H1 (cell line): ENCODE measurements at regions not wholly inside any gene's neighbourhood (a gene's known extent, or its start where the extent isn't known, plus 50 kb on each side); places are given as distances from the start of the nearest gene placed in this dataset.

Source experiments
- CTCF ChIA-PET: fragments of 300-600 bp; sonication (Branson Sonifier 250); formaldehyde crosslinking; loops from one replicate; lab custom pipeline; 2021; ENCODE audit not compliant: partially characterized antibody; lab: Charles Lee
- POLR2A ChIA-PET: fragments of 300-600 bp; sonication (Branson Sonifier 250); formaldehyde crosslinking; loops from one replicate; lab custom pipeline; 2021; ENCODE audit warnings: inconsistent platforms; ENCODE audit not compliant: partially characterized antibody; lab: Charles Lee
- DNase-seq, 2 experiments: peaks; one replicate each; pipeline versions ENCODE4 v3.0.0 to v3.0.0-alpha.2; 2010 to 2022; ENCODE audit warnings: low spot score in 2 of 2, low read depth in 1 of 2, mixed read lengths in 1 of 2
- FAIRE-seq: peaks from 2 replicates; lab custom pipeline; 2011; peaks lifted over from hg19 to GRCh38; lab: Jason Lieb, UNC
- H2AFZ ChIP-seq: 2 replicates; pipeline ENCODE4 v1.8.1; 2012; ENCODE audit warnings: low read length, inconsistent platforms
- H2AK5ac ChIP-seq: 2 replicates; pipeline ENCODE4 v1.6.1; 2013; ENCODE audit warnings: low read depth, low read length
- H2BK120ac ChIP-seq: replicated peaks from 2 replicates; pipeline ENCODE3; 2013; ENCODE audit warnings: low read depth, low read length, inconsistent platforms
- H2BK12ac ChIP-seq: 2 replicates; pipeline ENCODE4 v1.6.1; 2013; ENCODE audit warnings: low read depth, low read length
- H2BK15ac ChIP-seq: 2 replicates; pipeline ENCODE4 v1.6.1; 2013; ENCODE audit warnings: low read length
- H2BK20ac ChIP-seq: 2 replicates; pipeline ENCODE4 v1.6.1; 2013; ENCODE audit warnings: low read length
- H2BK5ac ChIP-seq: 2 replicates; pipeline ENCODE4 v1.6.1; 2013; ENCODE audit warnings: low read depth, low read length
- H3K14ac ChIP-seq: 2 replicates; pipeline ENCODE4 v1.6.1; 2013; ENCODE audit warnings: inconsistent platforms; ENCODE audit not compliant: insufficient read length
- H3K18ac ChIP-seq: 2 replicates; pipeline ENCODE4 v1.6.1; 2013; ENCODE audit warnings: low read length; ENCODE audit errors: extremely low read depth
- H3K23ac ChIP-seq: 2 replicates; pipeline ENCODE4 v1.6.1; 2013; ENCODE audit warnings: inconsistent platforms; ENCODE audit not compliant: insufficient read length
- H3K23me2 ChIP-seq: 2 replicates; pipeline ENCODE4 v1.6.1; 2013; ENCODE audit warnings: low read depth, low read length
- H3K27ac ChIP-seq: 2 replicates; pipeline ENCODE4 v1.6.1; 2011; ENCODE audit warnings: low read depth, low read length, inconsistent platforms
- H3K27me3 ChIP-seq, 4 experiments: replicated peaks in 1 of 4; 1 replicate in 1 of 4; 2 replicates in 3 of 4; pipeline versions ENCODE4 v1.6.1 to v1.8.1; 2011 to 2013; ENCODE audit warnings: low read length in 3 of 4, mild to moderate bottlenecking in 3 of 4, inconsistent platforms in 2 of 4, mixed read lengths in 2 of 4, moderate library complexity in 1 of 4; ENCODE audit not compliant: control insufficient read depth in 3 of 4, insufficient read depth in 3 of 4; ENCODE audit errors: extremely low read depth in 1 of 4
- H3K36me3 ChIP-seq, 4 experiments: 2 replicates each; pipeline versions ENCODE4 v1.6.1 to v1.8.1; 2011 to 2013; ENCODE audit warnings: mild to moderate bottlenecking in 4 of 4, low read length in 3 of 4, moderate library complexity in 2 of 4, control low read depth in 1 of 4, inconsistent platforms in 1 of 4; ENCODE audit not compliant: insufficient read depth in 4 of 4, control insufficient read depth in 2 of 4
- H3K4ac ChIP-seq: replicated peaks from 2 replicates; pipeline ENCODE3; 2013; ENCODE audit warnings: low read length, low read depth, mixed read lengths, inconsistent platforms; ENCODE audit not compliant: insufficient read length
- H3K4me1 ChIP-seq, 4 experiments: replicated peaks in 1 of 4; 1 replicate in 1 of 4; 2 replicates in 3 of 4; pipeline versions ENCODE4 v1.6.1 to v1.8.1; 2011 to 2013; ENCODE audit warnings: low read length in 3 of 4, inconsistent platforms in 2 of 4, mixed read lengths in 1 of 4; ENCODE audit not compliant: insufficient read depth in 4 of 4, control insufficient read depth in 3 of 4
- H3K4me2 ChIP-seq, 2 experiments: 2 replicates each; pipeline versions ENCODE4 v1.6.1 to v1.8.1; 2011 to 2013; ENCODE audit warnings: low read depth in 2 of 2, low read length in 2 of 2, control low read depth in 1 of 2, inconsistent platforms in 1 of 2, mild to moderate bottlenecking in 1 of 2; ENCODE audit not compliant: insufficient read depth in 1 of 2
- H3K4me3 ChIP-seq, 4 experiments: fragments of 200-600, 300-600 bp in 1 of 4; sonication (generic), shearing (Covaris generic), sonication (Bioruptor Twin) in 1 of 4; 2 replicates each; pipeline versions ENCODE4 v1.5.1 to v1.8.1; 2011 to 2016; ENCODE audit warnings: low read length in 4 of 4, low read depth in 3 of 4, control low read depth in 2 of 4, inconsistent platforms in 2 of 4, mild to moderate bottlenecking in 2 of 4, mixed read lengths in 1 of 4, moderate library complexity in 1 of 4; ENCODE audit not compliant: insufficient read depth in 2 of 4; ENCODE audit errors: extremely low read depth in 1 of 4
- H3K56ac ChIP-seq: replicated peaks from 2 replicates; pipeline ENCODE3; 2013; ENCODE audit warnings: low read depth, mild to moderate bottlenecking, mixed read lengths, low read length, inconsistent platforms; ENCODE audit not compliant: insufficient read length
- H3K79me1 ChIP-seq: 2 replicates; pipeline ENCODE4 v1.6.1; 2013; ENCODE audit warnings: low read depth, low read length, control low read depth
- H3K79me2 ChIP-seq, 2 experiments: 2 replicates each; pipeline versions ENCODE4 v1.6.1 to v1.8.1; 2012 to 2013; ENCODE audit warnings: low read length in 2 of 2, mild to moderate bottlenecking in 2 of 2, inconsistent platforms in 1 of 2; ENCODE audit not compliant: insufficient read depth in 2 of 2, control insufficient read depth in 1 of 2
- H3K9ac ChIP-seq, 4 experiments: replicated peaks in 1 of 4; 1 replicate in 1 of 4; 2 replicates in 3 of 4; pipeline versions ENCODE4 v1.6.1 to v1.8.1; 2011 to 2013; ENCODE audit warnings: low read depth in 3 of 4, low read length in 3 of 4, control low read depth in 2 of 4, mild to moderate bottlenecking in 2 of 4, moderate library complexity in 2 of 4, inconsistent platforms in 1 of 4; ENCODE audit errors: extremely low read depth in 1 of 4
- H3K9me3 ChIP-seq, 2 experiments: 2 replicates each; pipeline versions ENCODE4 v1.6.1 to v1.8.1; 2012 to 2013; ENCODE audit warnings: mild to moderate bottlenecking in 2 of 2, moderate library complexity in 2 of 2, control low read depth in 1 of 2, inconsistent platforms in 1 of 2, low read depth in 1 of 2, low read length in 1 of 2, mixed read lengths in 1 of 2; ENCODE audit not compliant: insufficient read depth in 2 of 2
- H4K20me1 ChIP-seq, 2 experiments: replicated peaks in 1 of 2; 2 replicates each; pipeline versions ENCODE3 to v1.8.1; 2011 to 2013; ENCODE audit warnings: inconsistent platforms in 2 of 2, low read length in 2 of 2, mild to moderate bottlenecking in 1 of 2; ENCODE audit not compliant: insufficient read depth in 2 of 2, control insufficient read depth in 1 of 2
- H4K5ac ChIP-seq: 2 replicates; pipeline ENCODE4 v1.6.1; 2013; ENCODE audit warnings: low read length, low read depth, mixed read lengths, inconsistent platforms; ENCODE audit not compliant: insufficient read length
- H4K8ac ChIP-seq: 2 replicates; pipeline ENCODE4 v1.8.0; 2013; ENCODE audit warnings: mild to moderate bottlenecking, moderate library complexity, low read length, inconsistent platforms; ENCODE audit not compliant: insufficient read depth; ENCODE audit errors: extremely low read depth
- H4K91ac ChIP-seq: replicated peaks from 2 replicates; pipeline ENCODE3; 2013; ENCODE audit warnings: low read length, mixed read lengths, inconsistent platforms; ENCODE audit not compliant: insufficient read length
- BACH1 ChIP-seq: IDR thresholded peaks from 2 replicates; pipeline ENCODE4 v1.6.1; 2012; ENCODE audit warnings: low read length, improper control_type of control experiment
- EP300 ChIP-seq, 2 experiments: IDR thresholded peaks; 1 replicate in 1 of 2; 2 replicates in 1 of 2; pipeline ENCODE4 v1.6.1; 2011 to 2012; ENCODE audit warnings: low read depth in 2 of 2, low read length in 2 of 2, mild to moderate bottlenecking in 2 of 2, borderline replicate concordance in 1 of 2, inconsistent platforms in 1 of 2, moderate library complexity in 1 of 2
- NANOG ChIP-seq: IDR thresholded peaks from 2 replicates; pipeline ENCODE4 v1.6.1; 2011; ENCODE audit warnings: low read length, low read depth, mild to moderate bottlenecking, inconsistent platforms; ENCODE audit not compliant: insufficient read depth, poor library complexity, severe bottlenecking
- NRF1 ChIP-seq: IDR thresholded peaks from 2 replicates; pipeline ENCODE4 v1.6.1; 2011; ENCODE audit warnings: mild to moderate bottlenecking, low read depth, low read length, improper control_type of control experiment
- POLR2AphosphoS5 ChIP-seq: IDR thresholded peaks from 2 replicates; pipeline ENCODE4 v1.6.1; 2011; ENCODE audit warnings: low read depth, low read length
- RFX5 ChIP-seq: IDR thresholded peaks from 2 replicates; pipeline ENCODE4 v1.6.1; 2011; ENCODE audit warnings: low read depth, low read length, improper control_type of control experiment, borderline replicate concordance
- RNF2 ChIP-seq: fragments of 200-900, 300-1000 bp; sonication (generic); IDR thresholded peaks from 2 replicates; pipeline ENCODE4 v1.7.1; 2016; ENCODE audit warnings: borderline replicate concordance, low read depth, mild to moderate bottlenecking, antibody characterized with exemption, low read length; ENCODE audit not compliant: poor library complexity, severe bottlenecking; ENCODE audit errors: missing control alignments
- RXRA ChIP-seq: IDR thresholded peaks from 2 replicates; pipeline ENCODE4 v1.6.1; 2011; ENCODE audit warnings: low read depth, mild to moderate bottlenecking, low read length, moderate library complexity; ENCODE audit not compliant: insufficient read depth
- SIN3A ChIP-seq, 2 experiments: IDR thresholded peaks in 1 of 2; conservative IDR thresholded peaks in 1 of 2; 2 replicates each; pipeline ENCODE4 v1.6.1; 2011 to 2012; ENCODE audit warnings: low read length in 2 of 2, improper control_type of control experiment in 1 of 2, low read depth in 1 of 2, mild to moderate bottlenecking in 1 of 2
- SP4 ChIP-seq: IDR thresholded peaks from 2 replicates; pipeline ENCODE4 v1.6.1; 2012; ENCODE audit warnings: low read length, inconsistent platforms
- WGBS, 2 experiments: shearing (Covaris generic) in 1 of 2; methylation state at CpG; one replicate each; pipeline versions ENCODE4 v1.1.6 to v1.1.7; 2013 to 2015; ENCODE audit warnings: low lambda C conversion rate in 2 of 2, mixed read lengths in 2 of 2, inconsistent platforms in 1 of 2, low coverage in 1 of 2, missing lambda C conversion rate in 1 of 2; ENCODE audit not compliant: insufficient replicate concordance in 2 of 2, insufficient coverage in 1 of 2, insufficient read length in 1 of 2; ENCODE audit errors: extremely low coverage in 1 of 2, missing lambda C conversion rate in 1 of 2; 5-methylcytosine and 5-hydroxymethylcytosine counted together
- TF ChIP-seq, protein P1 (sequence below): IDR thresholded peaks from 2 replicates; pipeline ENCODE4 v1.6.1; 2012; ENCODE audit warnings: inconsistent platforms

GRCh38 chr17:79292501-79292900, 217.9 kb downstream of the ENGASE start:
- H3K23ac ChIP-seq, result no peak overlapping the region
- no peak for TF ChIP-seq EP300 (IDR thresholded peaks at IDR 0.05; ENCODE audit: borderline replicate concordance in 1 of 2, low read depth in 2 of 2, low read length in 2 of 2)
- no peak for TF ChIP-seq RFX5
- TF ChIP-seq, protein P1, sequence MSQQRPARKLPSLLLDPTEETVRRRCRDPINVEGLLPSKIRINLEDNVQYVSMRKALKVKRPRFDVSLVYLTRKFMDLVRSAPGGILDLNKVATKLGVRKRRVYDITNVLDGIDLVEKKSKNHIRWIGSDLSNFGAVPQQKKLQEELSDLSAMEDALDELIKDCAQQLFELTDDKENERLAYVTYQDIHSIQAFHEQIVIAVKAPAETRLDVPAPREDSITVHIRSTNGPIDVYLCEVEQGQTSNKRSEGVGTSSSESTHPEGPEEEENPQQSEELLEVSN, result no peak
- TF ChIP-seq BACH1, result no peak
- TF ChIP-seq POLR2AphosphoS5, result no peak
- TF ChIP-seq SP4, result no peak
- TF ChIP-seq NANOG, result no peak
- TF ChIP-seq SIN3A (conservative IDR thresholded peaks at IDR 0.05 in 1 of 2, IDR thresholded peaks at IDR 0.05 in 1 of 2; ENCODE audit: low read depth in 1 of 2, low read length in 2 of 2), result no peak
- TF ChIP-seq NRF1, result no peak
- TF ChIP-seq RXRA, result no peak
- no peak for TF ChIP-seq RNF2

More at GRCh38 chr17:79292501-79292900, 217.9 kb downstream of the ENGASE start:
- H3K14ac ChIP-seq, result no peak overlapping the region
- H3K23me2 ChIP-seq, result no peaks in the 10 kb centered on the region; the same call in 1 of the 2 replicates
- no peak overlapping the region for H2BK5ac ChIP-seq
- H3K79me2 ChIP-seq, result no peaks in the 10 kb centered on the region
- no peak overlapping the region for H3K4me3 ChIP-seq
- H3K27ac ChIP-seq, result no peak overlapping the region
- no peak overlapping the region for H2AFZ ChIP-seq
- H3K9ac ChIP-seq, result no peak overlapping the region
- ChIA-PET CTCF (interaction anchor here (1.0 kb wide), 1 partner anchor 105 kb away, joined by 3 read pairs; no protein-coding TSS in a partner anchor), POLR2A (no interaction called here)
- H3K27me3 ChIP-seq, result peaks cover 0 to 11% (median 1%) of the 10 kb centered on the region in 4 experiments; a peak in 4 of 7 replicates
- no peak overlapping the region for H2BK15ac ChIP-seq
- H4K8ac ChIP-seq, result no peak overlapping the region
- H4K91ac ChIP-seq, result no peak overlapping the region
- no peaks in the 10 kb centered on the region for H3K79me1 ChIP-seq
- H4K20me1 ChIP-seq, result no peaks in the 10 kb centered on the region
- no peaks in the 10 kb centered on the region for H3K36me3 ChIP-seq
- no peak for FAIRE-seq
- H3K4ac ChIP-seq, result no peak overlapping the region
- H3K4me2 ChIP-seq, result no peak overlapping the region
- H2BK20ac ChIP-seq, result no peak overlapping the region
- H3K4me1 ChIP-seq, result no peaks in the 10 kb centered on the region
- H4K5ac ChIP-seq, result no peak overlapping the region
- H2AK5ac ChIP-seq, result no peak overlapping the region
- no peak overlapping the region for H3K18ac ChIP-seq
- H3K56ac ChIP-seq, result no peak overlapping the region
- no peaks in the 10 kb centered on the region for H3K9me3 ChIP-seq
- no peak for DNase-seq
- 75% methylated on average over 6 of the region's 6 CpGs; no CpG with 5 or more reads in 1 of the 2 experiments for WGBS, 2 experiments
- no peak overlapping the region for H2BK12ac ChIP-seq
- no peak overlapping the region for H2BK120ac ChIP-seq
